ENCODE measurements at regions not wholly inside any gene's neighbourhood (a gene's known extent, or its start where the extent isn't known, plus 50 kb on each side); places are given as distances from the start of the nearest gene placed in this dataset.
"Not testable (repeated sequence)": the region's sequence is repeated elsewhere in the genome, so short reads cannot be mapped to it uniquely, and the experiment has no call there.

DNA sequence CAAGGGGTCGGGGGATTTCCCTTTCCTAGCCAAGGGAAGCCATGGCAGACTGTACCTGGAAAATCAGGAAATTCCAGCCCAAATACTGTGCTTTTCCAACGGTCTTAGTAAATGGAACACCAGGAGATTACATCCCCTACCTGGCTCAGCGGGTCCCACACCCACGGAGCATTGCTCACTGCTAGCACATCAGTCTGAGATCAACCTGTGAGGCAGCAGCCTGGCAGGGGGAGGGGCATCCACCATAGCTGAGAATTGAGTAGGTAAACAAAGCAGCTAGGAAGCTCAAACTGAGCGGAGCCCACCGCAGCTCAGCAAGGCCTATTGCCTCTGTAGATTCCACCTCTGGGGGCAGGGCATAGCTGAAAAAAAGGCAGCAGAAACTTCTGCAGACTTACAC lies 192.0 kb downstream of the ETAA1 start:
- TF ChIP-seq, protein P1, sequence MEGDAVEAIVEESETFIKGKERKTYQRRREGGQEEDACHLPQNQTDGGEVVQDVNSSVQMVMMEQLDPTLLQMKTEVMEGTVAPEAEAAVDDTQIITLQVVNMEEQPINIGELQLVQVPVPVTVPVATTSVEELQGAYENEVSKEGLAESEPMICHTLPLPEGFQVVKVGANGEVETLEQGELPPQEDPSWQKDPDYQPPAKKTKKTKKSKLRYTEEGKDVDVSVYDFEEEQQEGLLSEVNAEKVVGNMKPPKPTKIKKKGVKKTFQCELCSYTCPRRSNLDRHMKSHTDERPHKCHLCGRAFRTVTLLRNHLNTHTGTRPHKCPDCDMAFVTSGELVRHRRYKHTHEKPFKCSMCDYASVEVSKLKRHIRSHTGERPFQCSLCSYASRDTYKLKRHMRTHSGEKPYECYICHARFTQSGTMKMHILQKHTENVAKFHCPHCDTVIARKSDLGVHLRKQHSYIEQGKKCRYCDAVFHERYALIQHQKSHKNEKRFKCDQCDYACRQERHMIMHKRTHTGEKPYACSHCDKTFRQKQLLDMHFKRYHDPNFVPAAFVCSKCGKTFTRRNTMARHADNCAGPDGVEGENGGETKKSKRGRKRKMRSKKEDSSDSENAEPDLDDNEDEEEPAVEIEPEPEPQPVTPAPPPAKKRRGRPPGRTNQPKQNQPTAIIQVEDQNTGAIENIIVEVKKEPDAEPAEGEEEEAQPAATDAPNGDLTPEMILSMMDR (IDR thresholded peaks at IDR 0.05): not testable (repeated sequence)
- TF ChIP-seq SREBF2 (IDR thresholded peaks at IDR 0.05); POLR2A (IDR thresholded peaks at IDR 0.05; ENCODE audit: low read length); RAD21 (conservative IDR thresholded peaks at IDR 0.05 in 1 of 2, IDR thresholded peaks at IDR 0.05 in 1 of 2); KDM1A (IDR thresholded peaks at IDR 0.05; ENCODE audit: low read depth); NPAS2 (CRISPR knock-in tag; IDR thresholded peaks at IDR 0.05; ENCODE audit: borderline replicate concordance); RNF2 (IDR thresholded peaks at IDR 0.05; ENCODE audit: borderline replicate concordance, low read depth); NFE2L2 (conservative IDR thresholded peaks at IDR 0.05; ENCODE audit: low read length): not testable (repeated sequence)
- TF ChIP-seq, protein P2, sequence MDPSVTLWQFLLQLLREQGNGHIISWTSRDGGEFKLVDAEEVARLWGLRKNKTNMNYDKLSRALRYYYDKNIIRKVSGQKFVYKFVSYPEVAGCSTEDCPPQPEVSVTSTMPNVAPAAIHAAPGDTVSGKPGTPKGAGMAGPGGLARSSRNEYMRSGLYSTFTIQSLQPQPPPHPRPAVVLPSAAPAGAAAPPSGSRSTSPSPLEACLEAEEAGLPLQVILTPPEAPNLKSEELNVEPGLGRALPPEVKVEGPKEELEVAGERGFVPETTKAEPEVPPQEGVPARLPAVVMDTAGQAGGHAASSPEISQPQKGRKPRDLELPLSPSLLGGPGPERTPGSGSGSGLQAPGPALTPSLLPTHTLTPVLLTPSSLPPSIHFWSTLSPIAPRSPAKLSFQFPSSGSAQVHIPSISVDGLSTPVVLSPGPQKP (IDR thresholded peaks at IDR 0.05; ENCODE audit: low read depth, low read length): not testable (repeated sequence)
- TF ChIP-seq, protein P3, sequence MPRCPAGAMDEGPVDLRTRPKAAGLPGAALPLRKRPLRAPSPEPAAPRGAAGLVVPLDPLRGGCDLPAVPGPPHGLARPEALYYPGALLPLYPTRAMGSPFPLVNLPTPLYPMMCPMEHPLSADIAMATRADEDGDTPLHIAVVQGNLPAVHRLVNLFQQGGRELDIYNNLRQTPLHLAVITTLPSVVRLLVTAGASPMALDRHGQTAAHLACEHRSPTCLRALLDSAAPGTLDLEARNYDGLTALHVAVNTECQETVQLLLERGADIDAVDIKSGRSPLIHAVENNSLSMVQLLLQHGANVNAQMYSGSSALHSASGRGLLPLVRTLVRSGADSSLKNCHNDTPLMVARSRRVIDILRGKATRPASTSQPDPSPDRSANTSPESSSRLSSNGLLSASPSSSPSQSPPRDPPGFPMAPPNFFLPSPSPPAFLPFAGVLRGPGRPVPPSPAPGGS (IDR thresholded peaks at IDR 0.05): not testable (repeated sequence)
